ENCODE measurements at regions not wholly inside any gene's neighbourhood (a gene's known extent, or its start where the extent isn't known, plus 50 kb on each side); places are given as distances from the start of the nearest gene placed in this dataset.
A peak's percentile ranks its signal among the peaks of the same experiment; 100 is the strongest.
"Not testable (repeated sequence)": the region's sequence is repeated elsewhere in the genome, so short reads cannot be mapped to it uniquely, and the experiment has no call there.

DNA sequence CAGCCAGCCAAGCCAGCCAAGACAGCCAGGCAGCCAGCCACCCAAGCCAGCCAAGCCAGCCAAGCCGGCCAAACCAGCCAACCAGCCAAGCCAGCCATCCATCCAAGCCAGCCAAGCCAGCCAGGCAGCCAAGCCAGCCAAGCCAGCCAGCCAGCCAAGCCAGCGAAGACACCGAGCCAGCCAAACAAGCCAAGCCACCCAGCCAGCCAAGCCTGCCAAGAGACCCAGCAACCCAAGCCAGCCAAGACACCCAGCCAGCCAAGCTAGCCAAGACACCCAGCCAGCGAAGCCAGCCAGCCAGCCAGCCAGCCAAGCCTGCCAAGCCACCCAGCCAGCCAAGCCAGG, 318.0 kb upstream of the PLGLB2 start:
- DNase-seq (ENCODE audit: low read depth in 2 of 2) = not testable (repeated sequence)

DNA sequence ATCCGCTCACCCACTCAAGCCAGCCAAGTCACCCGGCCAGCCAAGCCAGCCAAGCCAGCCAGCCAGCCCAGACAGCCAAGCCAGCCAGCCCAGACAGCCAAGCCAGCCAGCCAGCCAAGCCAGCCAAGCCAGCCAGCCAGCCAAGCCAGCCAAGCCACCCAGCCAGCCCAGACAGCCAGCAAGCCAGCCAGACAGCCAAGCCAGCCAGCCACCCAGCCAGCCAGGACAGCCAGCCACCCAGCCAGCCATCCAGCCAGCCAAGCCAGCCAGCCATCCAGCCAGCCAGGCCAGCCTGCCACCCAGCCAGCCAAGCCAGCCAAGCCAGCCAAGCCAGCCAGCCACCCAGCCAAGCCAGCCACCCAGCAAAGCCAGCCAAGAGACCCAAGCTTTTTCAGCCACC, 316.8 kb upstream of the PLGLB2 start:
- not testable (repeated sequence) for DNase-seq (ENCODE audit: low read depth in 2 of 2)

DNA sequence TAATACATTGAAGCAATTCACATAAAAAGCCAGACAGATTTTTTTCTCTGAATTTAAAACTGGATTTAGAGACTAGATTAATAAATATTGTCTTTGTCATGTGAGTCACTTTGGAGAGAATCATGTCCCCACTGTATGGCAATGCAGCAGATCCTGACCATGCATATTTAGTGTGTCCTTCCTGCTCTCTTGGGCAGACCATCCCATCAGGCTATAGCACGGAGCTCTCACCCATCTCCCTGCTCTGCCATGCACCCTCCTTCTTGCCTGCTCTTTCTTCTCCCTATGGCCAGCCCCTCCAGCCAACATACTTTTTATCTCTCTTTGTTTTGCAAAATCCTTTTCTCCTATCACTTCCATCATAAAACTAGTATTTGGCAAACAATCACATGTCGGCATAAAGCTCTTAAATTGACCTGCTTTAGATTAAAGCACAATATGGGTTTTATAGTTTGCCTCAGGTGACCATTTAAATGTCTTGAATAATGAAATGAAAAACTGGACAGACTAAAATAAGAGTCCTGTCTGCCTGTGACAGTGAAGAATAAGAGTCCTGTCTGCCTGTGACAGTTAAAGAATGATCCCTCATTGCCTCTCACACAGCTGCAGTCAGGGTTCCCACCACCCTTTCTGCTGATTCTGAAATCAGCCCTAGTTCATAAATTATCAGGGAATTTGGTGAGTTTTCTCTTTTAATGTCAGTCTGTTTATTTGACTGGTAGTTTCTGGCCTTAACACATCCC, 315.0 kb upstream of the PLGLB2 start:
- not testable (repeated sequence) for DNase-seq (ENCODE audit: low read depth in 2 of 2)

DNA sequence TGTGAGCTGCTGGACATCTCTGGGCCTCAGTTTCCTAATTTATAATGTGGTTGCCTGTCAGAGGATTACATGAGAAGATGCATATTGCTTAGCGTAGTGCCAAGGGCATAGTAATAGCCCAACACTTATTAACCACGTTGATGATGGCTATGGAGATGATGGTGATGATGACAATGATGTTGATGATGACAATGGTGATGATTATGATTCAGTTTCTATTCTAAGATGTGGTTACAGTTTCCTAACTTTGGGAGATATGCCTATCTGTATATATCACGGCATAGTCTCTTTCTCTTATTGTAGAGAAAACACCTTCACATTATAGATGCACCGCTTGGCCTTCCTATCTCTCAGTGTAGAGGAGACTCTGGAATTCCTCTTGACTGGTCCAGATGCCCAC, 311.9 kb upstream of the PLGLB2 start:
- not testable (repeated sequence) for DNase-seq (ENCODE audit: low read depth in 2 of 2)

DNA sequence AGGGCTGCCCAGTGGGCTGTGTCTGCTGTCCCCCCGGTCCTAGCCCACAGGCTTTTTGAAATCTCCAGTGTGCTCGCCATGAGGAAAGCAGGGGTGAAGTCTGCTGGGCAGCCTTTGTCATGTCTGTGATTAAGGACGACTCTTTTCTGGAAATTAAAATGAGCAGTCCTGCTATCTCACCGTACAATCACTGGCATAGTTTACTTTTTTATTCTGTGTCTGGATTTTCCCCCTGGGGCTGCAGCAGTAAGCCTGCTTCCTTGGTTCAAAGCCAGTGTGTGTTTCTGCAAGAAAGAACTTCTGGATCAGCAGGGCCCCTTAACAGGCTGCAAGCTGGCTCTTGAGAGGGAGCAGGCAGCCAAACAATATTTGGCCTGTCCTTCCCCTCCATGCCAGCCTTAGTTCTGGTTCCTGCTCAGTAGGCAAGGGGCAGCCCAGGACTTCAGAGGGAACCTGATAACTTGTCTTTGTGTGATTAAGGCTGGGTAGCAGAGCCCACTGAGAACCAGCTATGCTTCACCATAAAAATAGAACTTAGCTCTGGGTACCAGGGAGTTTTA, 310.1 kb upstream of the PLGLB2 start:
- DNase-seq (ENCODE audit: low read depth in 2 of 2) = not testable (repeated sequence)

DNA sequence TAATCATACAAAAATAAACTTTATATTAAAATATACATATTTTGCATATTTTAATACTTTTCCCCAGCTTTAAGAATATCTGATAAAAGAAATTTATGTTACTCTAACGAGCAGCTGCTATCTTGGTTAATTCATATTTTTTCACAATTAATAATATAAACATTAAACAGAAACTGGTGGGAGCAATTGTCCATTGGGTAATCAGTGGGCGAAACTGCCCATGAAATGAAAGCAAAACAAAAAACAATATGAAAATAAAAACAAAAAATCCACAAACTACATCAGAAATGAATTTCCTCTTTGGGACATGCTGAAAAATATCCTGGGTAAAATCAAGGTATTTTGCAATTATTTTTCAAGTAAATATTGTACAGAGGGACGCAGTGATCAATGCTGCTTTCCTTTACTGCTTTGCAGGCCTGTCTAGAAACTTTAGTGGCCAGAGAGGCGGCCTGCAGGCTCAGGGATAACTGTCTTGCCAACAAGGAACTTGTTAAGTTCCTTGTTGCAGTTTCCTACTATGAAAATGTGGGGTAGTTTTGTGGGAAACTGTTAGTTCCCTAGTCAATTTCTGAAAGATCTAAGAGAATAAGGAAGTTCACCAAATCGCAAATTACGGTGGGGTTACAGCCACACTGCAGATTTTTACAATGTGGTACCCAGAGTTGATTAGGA, 309.0 kb upstream of the PLGLB2 start:
- not testable (repeated sequence) for DNase-seq (ENCODE audit: low read depth in 2 of 2)

DNA sequence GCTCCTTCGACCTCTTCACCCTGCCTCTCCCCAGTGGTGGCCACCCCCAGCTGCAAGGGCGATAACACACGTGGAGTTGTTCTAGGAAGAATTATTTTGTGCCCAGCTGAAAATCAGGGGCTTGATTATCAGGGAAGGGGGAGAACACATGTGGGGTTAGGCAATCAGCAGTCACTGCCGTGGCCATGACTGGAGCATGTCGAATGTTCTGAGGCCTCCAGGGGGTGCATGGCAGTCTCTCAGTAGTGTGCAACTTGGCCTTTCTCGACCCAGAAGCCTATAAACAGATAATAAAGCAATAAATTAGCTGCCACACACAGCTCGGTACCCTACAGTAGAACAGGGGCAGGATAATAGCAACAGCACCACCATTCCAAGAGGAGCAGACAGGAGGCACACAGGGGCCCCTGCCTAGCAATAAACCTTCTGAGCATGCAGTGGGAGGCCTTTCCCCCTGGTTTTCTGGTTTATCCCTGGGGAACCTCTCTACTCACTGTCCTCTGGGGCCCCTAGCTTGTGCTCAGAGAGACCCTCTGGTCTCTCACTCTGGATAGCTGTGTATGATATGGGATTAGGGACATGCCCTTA, 308.2 kb upstream of the PLGLB2 start:
- not testable (repeated sequence) for DNase-seq (ENCODE audit: low read depth in 2 of 2)

DNA sequence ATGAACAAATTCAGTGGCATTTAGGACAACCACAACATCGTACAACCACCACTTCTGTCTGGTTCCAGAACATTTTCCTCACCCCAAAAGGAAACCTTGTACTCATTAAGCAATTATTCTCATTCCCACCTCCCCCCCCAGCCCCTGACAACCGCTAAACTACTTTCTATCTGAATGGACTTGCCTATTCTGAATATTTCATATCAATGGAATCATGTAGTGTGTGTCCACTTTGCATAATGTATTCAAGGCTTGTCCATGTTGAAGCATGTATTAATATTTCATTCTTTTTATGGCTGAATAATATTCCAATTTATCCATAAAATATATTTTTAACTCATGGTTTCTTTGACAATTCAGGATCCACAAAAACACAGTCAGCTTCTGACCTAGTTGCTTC, 307.2 kb upstream of the PLGLB2 start:
- DNase-seq (ENCODE audit: low read depth in 2 of 2) = not testable (repeated sequence)

DNA sequence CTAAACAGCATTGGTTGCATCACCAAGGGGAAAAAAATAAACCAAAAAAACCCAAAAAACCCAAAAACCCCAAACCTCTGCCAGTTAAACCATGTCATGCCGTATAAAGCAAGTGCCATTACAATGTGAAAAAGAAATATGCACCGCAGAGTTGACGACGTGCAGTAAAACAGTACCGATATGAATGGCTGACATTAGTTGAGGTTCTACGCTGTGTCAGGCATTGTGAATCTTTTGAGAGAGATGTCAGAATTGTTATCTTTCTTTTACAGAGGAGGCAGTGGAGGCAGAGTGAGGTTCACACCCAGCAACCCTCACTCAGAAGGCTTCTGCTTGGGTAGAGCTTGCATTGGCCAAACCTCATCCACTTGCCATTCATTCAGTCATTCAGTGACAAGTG, 306.5 kb upstream of the PLGLB2 start:
- DNase-seq (ENCODE audit: low read depth in 2 of 2) = not testable (repeated sequence)

DNA sequence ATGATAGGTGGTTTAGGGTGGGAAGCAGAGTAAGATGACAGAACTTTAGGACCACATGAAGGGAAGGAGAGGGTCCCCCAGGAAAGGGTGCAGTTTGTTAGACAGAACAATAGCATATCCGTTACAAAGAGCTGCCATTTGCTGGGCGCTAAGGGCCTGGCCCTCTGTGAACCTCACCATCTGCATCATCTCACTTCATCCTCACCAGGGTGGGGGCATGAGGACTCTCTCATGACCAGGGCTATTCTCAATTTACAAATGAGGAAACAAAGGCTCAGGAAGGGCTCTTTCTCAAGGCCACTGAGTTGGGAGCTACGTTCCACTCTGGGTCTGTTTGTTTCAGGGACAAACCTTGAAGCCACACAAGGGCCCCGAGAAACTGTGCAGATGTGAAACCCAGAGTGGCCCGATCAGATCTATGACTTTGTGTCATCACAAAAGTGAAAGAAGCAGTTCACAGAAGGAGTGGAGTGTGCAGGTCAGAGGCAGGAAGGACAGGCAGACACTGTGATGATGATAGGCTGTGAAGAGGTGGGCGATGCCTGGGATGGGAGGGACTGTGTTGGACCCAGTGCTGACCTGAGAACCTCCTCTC, 304.8 kb upstream of the PLGLB2 start:
- peak in 1 of 2 donors; percentile 54 for DNase-seq (ENCODE audit: low read depth in 2 of 2)

DNA sequence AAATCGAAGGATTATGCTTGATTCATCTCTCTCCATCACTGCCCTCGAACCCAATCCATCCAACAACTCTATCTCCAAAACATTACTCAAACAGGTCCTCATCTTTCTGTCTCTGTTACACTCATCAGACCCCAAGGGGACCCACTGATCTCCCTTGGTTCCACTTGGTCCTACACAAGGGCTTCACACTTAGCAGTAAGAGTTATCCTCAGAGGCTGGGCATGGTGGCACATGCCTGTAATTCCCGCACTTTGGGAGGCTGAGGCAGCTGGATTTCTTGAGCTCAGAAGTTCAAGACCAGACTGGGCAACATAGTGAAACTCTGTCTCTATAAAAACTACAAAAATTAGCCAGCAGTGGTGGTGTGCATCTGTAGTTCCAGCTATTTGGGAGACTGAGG, 302.9 kb upstream of the PLGLB2 start:
- not testable (repeated sequence) for DNase-seq (ENCODE audit: low read depth in 2 of 2)

DNA sequence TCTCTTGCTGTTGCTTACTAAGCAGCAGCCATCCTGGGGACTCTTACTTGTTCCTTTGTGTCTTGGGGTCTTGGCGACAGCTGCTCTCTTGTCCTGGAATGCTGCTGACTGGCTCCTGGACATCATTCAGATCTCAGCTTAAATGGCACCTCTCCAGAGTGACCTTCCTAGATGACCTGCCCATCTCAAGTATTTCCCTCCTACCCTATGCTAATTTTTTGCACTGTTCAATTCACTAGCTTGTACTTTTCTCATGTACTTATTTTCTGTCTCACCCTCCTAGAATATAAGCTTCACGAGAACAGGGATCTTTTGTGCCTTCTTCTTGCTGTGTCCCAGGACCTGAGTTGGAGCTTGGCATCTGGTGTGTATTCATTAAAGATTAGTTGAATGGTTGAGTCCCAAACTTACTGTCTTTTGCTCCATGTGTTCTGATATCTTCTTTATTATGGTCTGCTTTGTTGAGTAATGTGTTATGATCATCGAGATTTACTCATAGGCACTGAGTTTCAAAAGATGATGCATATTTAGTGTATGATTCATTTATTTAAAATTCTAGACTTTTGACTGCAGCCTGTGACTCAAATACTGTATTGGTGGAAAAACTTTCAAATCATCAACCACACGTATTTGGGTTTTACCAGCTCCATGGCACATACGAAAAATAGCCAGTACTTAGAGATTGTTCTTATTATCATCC, 302.1 kb upstream of the PLGLB2 start:
- not testable (repeated sequence) for DNase-seq (ENCODE audit: low read depth in 2 of 2)

DNA sequence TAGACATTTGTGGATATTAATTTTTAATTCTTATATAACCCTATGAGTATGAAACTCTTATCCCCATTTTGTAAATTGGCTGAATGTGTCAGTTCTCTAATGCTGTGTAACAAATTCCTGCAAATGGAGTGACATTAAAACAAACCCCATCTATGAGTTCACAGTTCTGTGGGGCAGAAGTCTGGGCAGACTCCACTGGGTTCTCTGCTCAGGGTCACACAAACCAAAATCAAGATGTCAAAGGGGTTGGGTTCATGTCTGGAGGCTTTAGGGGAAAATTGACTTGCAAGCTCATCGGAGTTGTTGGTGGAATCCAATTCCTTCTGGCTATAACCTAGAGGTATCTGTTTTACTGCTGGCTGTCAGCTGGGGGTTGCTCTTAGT, 301.6 kb upstream of the PLGLB2 start:
- DNase-seq (ENCODE audit: low read depth in 2 of 2) = not testable (repeated sequence)

DNA sequence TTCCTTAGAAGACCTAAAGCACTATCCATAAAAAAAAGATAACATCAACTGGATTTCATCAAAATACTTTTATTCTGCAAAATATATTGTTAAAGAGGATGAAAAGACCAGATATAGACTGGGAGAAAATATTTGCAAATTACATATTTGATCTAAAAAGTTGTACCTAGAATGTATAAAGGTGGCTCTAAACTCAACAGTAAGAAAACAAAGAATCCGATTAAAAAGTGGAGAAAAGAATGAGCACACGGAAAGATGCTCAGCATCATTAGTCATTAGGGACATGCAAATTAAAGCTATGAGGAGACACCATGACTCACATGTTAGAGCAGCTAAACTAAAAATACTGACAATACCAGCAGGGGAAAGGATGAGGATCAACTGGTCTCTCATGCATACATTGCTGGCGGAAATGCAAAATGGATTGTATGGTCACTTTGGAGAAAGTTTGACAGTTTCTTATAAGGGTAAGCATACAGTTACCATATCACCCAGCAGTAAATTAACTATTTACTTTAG, 298.4 kb upstream of the PLGLB2 start:
- DNase-seq (ENCODE audit: low read depth in 2 of 2) = not testable (repeated sequence)

DNA sequence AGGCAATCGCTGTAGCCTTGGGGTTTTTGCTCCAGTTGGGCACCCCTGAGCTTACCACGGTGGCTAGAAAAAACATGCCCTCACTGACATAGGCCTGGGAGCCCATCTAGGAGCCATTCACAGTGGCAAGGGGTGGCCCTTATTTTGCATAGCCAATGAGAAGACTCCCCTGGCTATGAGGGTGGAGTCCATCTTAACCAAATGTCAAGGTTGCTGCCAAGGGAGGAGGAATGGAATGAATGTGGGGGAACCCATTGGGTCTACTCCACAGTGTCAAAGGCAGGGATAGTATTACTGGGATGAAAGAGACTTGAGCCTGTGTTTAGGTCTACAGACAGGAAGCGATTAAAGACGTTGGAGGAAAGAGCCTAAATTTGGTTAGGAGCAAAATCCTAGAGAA, 295.7 kb upstream of the PLGLB2 start:
- not testable (repeated sequence) for DNase-seq (ENCODE audit: low read depth in 2 of 2)

DNA sequence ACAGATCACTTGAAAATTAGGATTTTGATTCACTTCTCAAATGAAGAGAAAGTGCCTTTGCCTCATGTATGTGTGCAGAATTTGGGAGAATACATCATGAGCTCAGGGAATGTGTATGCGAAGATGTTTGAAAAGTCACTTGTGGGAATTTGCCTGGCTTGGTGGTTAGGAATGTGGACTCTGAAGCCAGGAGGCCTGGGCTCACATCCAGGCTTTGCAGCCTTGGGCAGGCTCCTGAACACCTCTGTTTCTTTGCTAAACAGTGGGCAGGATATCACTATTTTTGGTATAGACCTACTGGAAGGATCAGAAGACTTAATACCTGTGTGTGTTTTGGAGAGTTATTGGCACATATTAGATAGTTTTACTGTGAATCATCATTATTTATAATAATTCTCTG, 295.0 kb upstream of the PLGLB2 start:
- DNase-seq (ENCODE audit: low read depth in 2 of 2) = not testable (repeated sequence)

DNA sequence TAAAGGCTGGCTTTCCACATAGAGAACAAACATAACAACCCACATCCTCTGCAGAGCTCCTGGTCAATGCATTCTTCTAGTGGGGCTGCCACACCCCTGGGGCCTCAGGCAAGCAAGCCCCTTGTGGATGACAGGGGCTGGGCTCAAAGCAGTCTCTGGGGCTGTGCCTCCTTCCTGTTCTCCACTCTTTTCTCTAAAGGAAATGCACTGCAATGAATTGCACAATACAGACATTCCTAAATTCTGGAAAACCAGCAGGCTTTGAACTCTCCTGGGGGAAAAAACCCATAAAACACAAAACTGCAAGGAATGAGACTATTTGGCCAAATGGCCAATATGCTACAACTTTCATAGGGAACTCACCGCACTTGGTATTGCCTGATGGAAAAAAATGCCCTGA, 293.9 kb upstream of the PLGLB2 start:
- not testable (repeated sequence) for DNase-seq (ENCODE audit: low read depth in 2 of 2)

DNA sequence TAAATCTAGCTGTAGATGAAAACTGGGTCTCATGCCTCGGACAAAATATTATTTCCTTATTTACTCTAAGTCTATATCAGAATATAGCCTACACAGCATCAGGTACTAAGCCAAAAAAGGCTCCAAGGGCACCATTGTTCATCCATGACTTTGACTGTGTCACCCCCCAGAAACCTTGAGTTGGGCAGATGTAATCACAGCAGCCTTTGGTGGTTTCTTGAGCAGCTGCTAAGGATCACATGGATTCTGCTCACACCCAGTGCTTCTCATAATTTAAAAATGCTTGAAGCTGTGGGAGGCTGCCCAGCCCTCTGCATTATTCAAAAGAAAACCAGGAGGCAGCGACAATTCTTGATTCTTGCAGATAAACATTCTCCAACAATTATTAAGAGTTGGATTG, 293.5 kb upstream of the PLGLB2 start:
- DNase-seq (ENCODE audit: low read depth in 2 of 2) = not testable (repeated sequence)

DNA sequence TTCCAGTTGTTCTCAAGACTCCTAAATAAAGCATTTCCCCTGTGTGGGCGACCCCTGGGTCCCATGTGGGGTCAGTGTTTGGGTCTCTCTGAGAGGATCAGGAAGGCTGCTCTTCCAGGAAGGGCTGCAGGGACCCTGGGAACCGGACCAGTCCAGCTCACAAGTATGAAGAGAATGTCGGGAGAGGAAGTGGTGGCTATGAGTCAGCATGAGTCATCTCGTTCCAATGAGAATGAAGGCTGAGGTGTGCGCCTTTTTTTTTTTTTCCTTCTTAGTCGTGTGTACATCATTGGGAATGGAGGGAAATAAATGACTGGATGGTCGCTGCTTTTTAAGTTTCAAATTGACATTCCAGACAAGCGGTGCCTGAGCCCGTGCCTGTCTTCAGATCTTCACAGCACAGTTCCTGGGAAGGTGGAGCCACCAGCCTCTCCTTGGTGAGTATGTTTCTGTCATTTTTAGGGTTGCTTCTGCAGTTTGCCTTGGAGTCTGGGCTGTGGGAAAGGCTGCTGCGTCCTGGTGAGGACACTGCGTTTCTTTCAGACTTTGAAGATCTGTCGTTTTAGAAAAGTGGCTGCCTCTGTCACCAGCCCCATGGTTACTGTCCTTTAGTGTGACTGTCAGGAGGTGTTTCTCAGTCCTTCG, 292.6 kb upstream of the PLGLB2 start:
- DNase-seq (ENCODE audit: low read depth in 2 of 2) = not testable (repeated sequence)

DNA sequence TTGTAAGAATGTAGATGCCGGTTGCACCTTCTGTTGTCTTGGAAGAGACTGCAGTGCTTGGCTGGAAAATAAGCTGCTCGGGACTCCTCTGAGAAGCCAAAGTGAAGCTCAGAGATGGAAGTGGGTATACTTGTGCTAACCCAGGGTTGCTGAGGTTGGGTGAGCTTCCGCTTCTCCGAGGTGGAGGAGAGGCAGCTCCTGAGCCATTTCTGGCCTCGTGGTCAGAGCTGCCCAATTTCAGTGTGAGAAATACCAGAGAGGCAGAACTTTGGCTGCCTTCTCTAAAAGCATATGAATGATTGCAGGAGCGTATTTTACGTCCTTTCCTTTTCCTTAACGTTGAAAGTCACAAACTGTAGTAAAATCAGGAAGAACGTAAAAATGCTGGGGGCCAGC, 292.0 kb upstream of the PLGLB2 start:
- DNase-seq (ENCODE audit: low read depth in 2 of 2) = not testable (repeated sequence)
